ENCODE measurements at regions not wholly inside any gene's neighbourhood (a gene's known extent, or its start where the extent isn't known, plus 50 kb on each side); places are given as distances from the start of the nearest gene placed in this dataset.
"Not testable (repeated sequence)": the region's sequence is repeated elsewhere in the genome, so short reads cannot be mapped to it uniquely, and the experiment has no call there.

GRCh38 chr1:163628034-163628773, 306.4 kb downstream of the NUF2 start:
- Histone ChIP-seq H3K9me3 (ENCODE audit: low read length) (peaks cover 2% of the 10 kb centered on the region), H3K9ac (ENCODE audit: low read length) (no peak overlapping the region), H3K36me3 (ENCODE audit: insufficient read depth, low read length) (no peaks in the 10 kb centered on the region), H3K4me1 (ENCODE audit: insufficient read depth, low read length) (no peaks in the 10 kb centered on the region), H3K27ac (ENCODE audit: low read depth, low read length) (no peak overlapping the region), H3K27me3 (ENCODE audit: control insufficient read depth in 1 of 2, insufficient read depth in 2 of 2, low read length in 2 of 2) (no peaks in the 10 kb centered on the region), H3K4me3 (ENCODE audit: low read depth in 1 of 2, low read length in 2 of 2) (no peak overlapping the region)

- Histone ChIP-seq H3K27me3 (ENCODE audit: control insufficient read depth in 1 of 2, insufficient read depth in 2 of 2, low read length in 2 of 2) (no peaks in the 10 kb centered on the region), H3K9ac (ENCODE audit: low read length) (no peak overlapping the region), H3K4me3 (ENCODE audit: low read depth in 1 of 2, low read length in 2 of 2) (no peak overlapping the region), H3K9me3 (ENCODE audit: low read length) (peaks cover 9% of the 10 kb centered on the region), H3K4me1 (ENCODE audit: insufficient read depth, low read length) (no peaks in the 10 kb centered on the region), H3K36me3 (ENCODE audit: insufficient read depth, low read length) (no peaks in the 10 kb centered on the region), H3K27ac (ENCODE audit: low read depth, low read length) (no peak overlapping the region)
Observed at GRCh38 chr1:163632269-163632668, 310.5 kb downstream of the NUF2 start.

DNA sequence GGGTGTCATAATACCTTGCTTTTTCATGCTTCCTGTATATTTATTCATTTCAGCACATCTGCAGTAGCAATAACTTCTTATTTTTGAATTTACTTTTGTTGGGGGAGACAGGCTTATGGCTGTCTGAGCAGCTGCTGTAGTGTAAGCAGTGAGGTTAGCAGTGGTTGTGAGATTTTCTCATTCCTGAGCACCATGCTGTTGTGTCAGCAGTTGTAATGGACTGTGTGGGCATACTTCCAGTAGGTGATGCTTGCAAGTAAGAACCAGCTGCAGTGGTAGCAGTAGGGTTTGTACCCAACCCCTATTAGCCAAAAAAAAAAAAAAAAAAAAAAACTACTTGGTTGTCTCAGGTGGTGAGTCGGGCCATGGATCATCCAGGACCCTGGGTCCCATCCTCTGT, 311.6 kb downstream of the NUF2 start:
- Histone ChIP-seq H3K27ac (ENCODE audit: low read depth, low read length) (no peak overlapping the region), H3K36me3 (ENCODE audit: insufficient read depth, low read length) (no peaks in the 10 kb centered on the region), H3K4me1 (ENCODE audit: insufficient read depth, low read length) (no peaks in the 10 kb centered on the region), H3K9ac (ENCODE audit: low read length) (no peak overlapping the region), H3K4me3 (ENCODE audit: low read depth in 1 of 2, low read length in 2 of 2) (no peak overlapping the region), H3K27me3 (ENCODE audit: control insufficient read depth in 1 of 2, insufficient read depth in 2 of 2, low read length in 2 of 2) (no peaks in the 10 kb centered on the region), H3K9me3 (ENCODE audit: low read length) (peaks cover 9% of the 10 kb centered on the region)

- H3K4me1 ChIP-seq (ENCODE audit: insufficient read depth, low read length); H3K36me3 ChIP-seq (ENCODE audit: insufficient read depth, low read length); H3K9ac ChIP-seq (ENCODE audit: low read length); H3K4me3 ChIP-seq (ENCODE audit: low read depth in 1 of 2, low read length in 2 of 2); H3K9me3 ChIP-seq (ENCODE audit: low read length); H3K27me3 ChIP-seq (ENCODE audit: control insufficient read depth in 1 of 2, insufficient read depth in 2 of 2, low read length in 2 of 2); H3K27ac ChIP-seq (ENCODE audit: low read depth, low read length): not testable (repeated sequence)
Observed at GRCh38 chr1:163645676-163646075, 323.9 kb downstream of the NUF2 start.

DNA sequence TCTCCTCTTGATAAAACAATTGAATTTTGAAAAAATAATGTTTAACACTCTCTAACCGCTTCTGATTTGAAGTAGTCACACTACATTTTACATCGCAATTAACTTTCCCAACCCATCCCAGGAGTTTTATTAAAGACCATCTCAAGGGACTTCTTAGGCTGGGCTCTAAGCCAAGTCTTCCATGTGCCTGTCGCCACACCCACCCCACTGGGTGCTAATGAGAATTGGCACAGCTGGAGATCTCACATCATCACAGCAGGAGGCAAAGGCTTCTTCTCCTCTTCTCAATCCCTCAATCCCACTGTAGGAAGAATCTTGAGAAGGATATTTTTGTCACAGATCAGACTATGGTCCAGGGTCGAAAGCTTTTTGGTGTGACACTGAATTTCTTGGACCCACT, 328.9 kb downstream of the NUF2 start:
- no peaks in the 10 kb centered on the region for H3K27me3 ChIP-seq (ENCODE audit: control insufficient read depth in 1 of 2, insufficient read depth in 2 of 2, low read length in 2 of 2)
- peaks cover 3% of the 10 kb centered on the region for H3K4me1 ChIP-seq (ENCODE audit: insufficient read depth, low read length)
- no peaks in the 10 kb centered on the region for H3K36me3 ChIP-seq (ENCODE audit: insufficient read depth, low read length)
- H3K9me3 ChIP-seq (ENCODE audit: low read length): no peaks in the 10 kb centered on the region
- H3K9ac ChIP-seq (ENCODE audit: low read length): no peak overlapping the region
- H3K27ac ChIP-seq (ENCODE audit: low read depth, low read length): no peak overlapping the region
- no peak overlapping the region for H3K4me3 ChIP-seq (ENCODE audit: low read depth in 1 of 2, low read length in 2 of 2)

- Histone ChIP-seq H3K27ac (ENCODE audit: low read depth, low read length) (no peak overlapping the region), H3K9me3 (ENCODE audit: low read length) (no peaks in the 10 kb centered on the region), H3K4me3 (ENCODE audit: low read depth in 1 of 2, low read length in 2 of 2) (no peak overlapping the region), H3K9ac (ENCODE audit: low read length) (no peak overlapping the region), H3K27me3 (ENCODE audit: control insufficient read depth in 1 of 2, insufficient read depth in 2 of 2, low read length in 2 of 2) (no peaks in the 10 kb centered on the region), H3K36me3 (ENCODE audit: insufficient read depth, low read length) (no peaks in the 10 kb centered on the region), H3K4me1 (ENCODE audit: insufficient read depth, low read length) (peaks cover 8% of the 10 kb centered on the region)
Observed at GRCh38 chr1:163652441-163652840, 330.7 kb downstream of the NUF2 start.

- Histone ChIP-seq H3K9me3 (ENCODE audit: low read length) (no peaks in the 10 kb centered on the region), H3K9ac (ENCODE audit: low read length) (no peak overlapping the region), H3K36me3 (ENCODE audit: insufficient read depth, low read length) (no peaks in the 10 kb centered on the region), H3K27ac (ENCODE audit: low read depth, low read length) (no peak overlapping the region), H3K4me1 (ENCODE audit: insufficient read depth, low read length) (peaks cover 8% of the 10 kb centered on the region), H3K4me3 (ENCODE audit: low read depth in 1 of 2, low read length in 2 of 2) (no peak overlapping the region), H3K27me3 (ENCODE audit: control insufficient read depth in 1 of 2, insufficient read depth in 2 of 2, low read length in 2 of 2) (no peaks in the 10 kb centered on the region)
Observed at GRCh38 chr1:163655565-163655964, 333.8 kb downstream of the NUF2 start.

- Histone ChIP-seq H3K4me1 (ENCODE audit: insufficient read depth, low read length) (peaks cover 8% of the 10 kb centered on the region), H3K27me3 (ENCODE audit: control insufficient read depth in 1 of 2, insufficient read depth in 2 of 2, low read length in 2 of 2) (no peaks in the 10 kb centered on the region)
Observed at GRCh38 chr1:163656095-163656759, 334.5 kb downstream of the NUF2 start.

GRCh38 chr1:163657719-163658118, 336.0 kb downstream of the NUF2 start:
- Histone ChIP-seq H3K4me1 (ENCODE audit: insufficient read depth, low read length) (peaks cover 8% of the 10 kb centered on the region), H3K9ac (ENCODE audit: low read length) (no peak overlapping the region), H3K4me3 (ENCODE audit: low read depth in 1 of 2, low read length in 2 of 2) (no peak overlapping the region), H3K36me3 (ENCODE audit: insufficient read depth, low read length) (no peaks in the 10 kb centered on the region), H3K27ac (ENCODE audit: low read depth, low read length) (no peak overlapping the region), H3K9me3 (ENCODE audit: low read length) (no peaks in the 10 kb centered on the region), H3K27me3 (ENCODE audit: control insufficient read depth in 1 of 2, insufficient read depth in 2 of 2, low read length in 2 of 2) (no peaks in the 10 kb centered on the region)

More at GRCh38 chr1:163656095-163656759, 334.5 kb downstream of the NUF2 start:
- H3K9ac ChIP-seq (ENCODE audit: low read length): no peak overlapping the region
- no peak overlapping the region for H3K27ac ChIP-seq (ENCODE audit: low read depth, low read length)
- H3K36me3 ChIP-seq (ENCODE audit: insufficient read depth, low read length): no peaks in the 10 kb centered on the region
- no peaks in the 10 kb centered on the region for H3K9me3 ChIP-seq (ENCODE audit: low read length)
- H3K4me3 ChIP-seq (ENCODE audit: low read depth in 1 of 2, low read length in 2 of 2): no peak overlapping the region

DNA sequence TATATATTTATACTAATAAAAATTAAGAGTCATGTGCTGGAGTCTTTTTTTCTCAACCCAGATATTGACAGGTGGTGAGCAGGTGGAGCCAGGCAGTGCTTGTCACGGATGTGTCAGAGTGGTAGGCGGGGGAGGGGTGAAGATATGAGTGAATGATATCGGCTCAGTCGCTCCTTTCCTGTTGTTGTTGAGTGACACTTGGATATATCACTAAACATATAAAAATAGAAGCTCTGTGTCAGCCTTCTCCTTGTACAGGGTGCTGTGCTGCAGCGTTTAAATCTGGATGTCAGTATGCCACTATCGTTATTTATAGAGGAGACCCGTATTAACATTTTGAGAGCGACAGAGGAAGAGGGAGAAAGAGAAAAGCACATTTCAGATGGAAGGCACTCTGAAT, 339.6 kb downstream of the NUF2 start:
- Histone ChIP-seq H3K4me1 (ENCODE audit: insufficient read depth, low read length) (peaks cover 8% of the 10 kb centered on the region), H3K4me3 (ENCODE audit: low read depth in 1 of 2, low read length in 2 of 2) (no peak overlapping the region), H3K9ac (ENCODE audit: low read length) (no peak overlapping the region), H3K9me3 (ENCODE audit: low read length) (no peaks in the 10 kb centered on the region), H3K27ac (ENCODE audit: low read depth, low read length) (no peak overlapping the region), H3K36me3 (ENCODE audit: insufficient read depth, low read length) (no peaks in the 10 kb centered on the region), H3K27me3 (ENCODE audit: control insufficient read depth in 1 of 2, insufficient read depth in 2 of 2, low read length in 2 of 2) (no peaks in the 10 kb centered on the region)

- H3K27ac ChIP-seq (ENCODE audit: low read depth, low read length): no peak overlapping the region
- no peaks in the 10 kb centered on the region for H3K27me3 ChIP-seq (ENCODE audit: control insufficient read depth in 1 of 2, insufficient read depth in 2 of 2, low read length in 2 of 2)
Observed at GRCh38 chr1:163664671-163665335, 343.0 kb downstream of the NUF2 start.

More at GRCh38 chr1:163664671-163665335, 343.0 kb downstream of the NUF2 start:
- no peaks in the 10 kb centered on the region for H3K9me3 ChIP-seq (ENCODE audit: low read length)
- peaks cover 8% of the 10 kb centered on the region for H3K4me1 ChIP-seq (ENCODE audit: insufficient read depth, low read length)
- H3K9ac ChIP-seq (ENCODE audit: low read length): no peak overlapping the region
- no peak overlapping the region for H3K4me3 ChIP-seq (ENCODE audit: low read depth in 1 of 2, low read length in 2 of 2)
- no peaks in the 10 kb centered on the region for H3K36me3 ChIP-seq (ENCODE audit: insufficient read depth, low read length)

Data from muscle layer of colon (tissue), 2 donors.